ENCODE measurements at regions not wholly inside any gene's neighbourhood (a gene's known extent, or its start where the extent isn't known, plus 50 kb on each side); places are given as distances from the start of the nearest gene placed in this dataset.

DNA sequence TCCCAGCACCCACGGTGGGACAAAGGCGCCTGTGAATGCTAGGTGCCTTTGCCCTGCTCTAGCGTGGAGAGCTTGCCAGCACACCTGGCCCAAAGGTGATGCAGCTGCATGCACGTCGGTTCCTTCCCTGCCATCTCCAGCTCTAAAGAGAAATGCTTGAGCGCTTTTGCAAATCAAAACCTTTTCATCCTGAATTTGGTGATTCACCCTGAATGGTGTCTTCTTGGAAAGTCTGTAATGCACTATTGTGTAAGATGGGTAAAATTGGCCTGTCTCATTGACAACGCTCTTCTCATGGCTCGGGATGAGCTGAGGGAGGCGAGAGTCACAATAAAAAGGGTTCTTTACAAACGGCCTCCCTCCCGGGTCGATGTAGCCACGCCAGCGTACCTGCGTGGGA is 103.1 kb upstream of the ID4 start:
- no peak overlapping the region for H3K18ac ChIP-seq (ENCODE audit: low read depth, low read length)
- no peak overlapping the region for H3K4me3 ChIP-seq (ENCODE audit: insufficient read depth, low read depth, low read length)
- ChIA-PET CTCF (interaction anchor here (0.6 kb wide), 1 partner anchor 661 kb away, joined by 6 read pairs; no protein-coding TSS in a partner anchor), POLR2A (ENCODE audit: unreplicated experiment) (no interaction called here)
- no peak overlapping the region for H3K27ac ChIP-seq (ENCODE audit: insufficient read depth, low read length)
- H2AFZ ChIP-seq (replicated peaks; ENCODE audit: low read length, poor library complexity) = peak overlapping the region; percentile 34
- H2AK9ac ChIP-seq (replicated peaks; ENCODE audit: low read depth, low read length, poor library complexity) = peak overlapping the region; percentile 37
- H3K4ac ChIP-seq (ENCODE audit: low read depth, low read length) = peak overlapping the region; percentile 32
- H3K79me1 ChIP-seq (ENCODE audit: low read depth in 1 of 2, low read length in 2 of 2) = no peaks in the 10 kb centered on the region
- WGBS, 2 experiments (ENCODE audit: extremely low coverage in 2 of 2, insufficient read length in 1 of 2) = 83% methylated on average over 2 of the region's 15 CpGs; no CpG with 5 or more reads in 1 of the 2 experiments
- no TSS peak for BruUV-seq (replicated peaks)
- ATAC-seq (ENCODE audit: low read depth) (no peak), DNase-seq (no peak)
- in situ Hi-C loops (cut with MboI; ENCODE audit: low sequenced_read_pairs) (no loop called here), intact Hi-C loops (cut with micrococcal nuclease) (no loop called here), dilution Hi-C loops (cut with HindIII; ENCODE audit: low sequenced_read_pairs, unreplicated experiment) (no loop called here)
- H3K14ac ChIP-seq (replicated peaks; ENCODE audit: low read depth, low read length) = no peak overlapping the region
- H2BK20ac ChIP-seq (ENCODE audit: low read depth, low read length) = no peak overlapping the region
- H3K23ac ChIP-seq (ENCODE audit: low read depth, low read length) = no peak overlapping the region
- H3K9ac ChIP-seq (ENCODE audit: low read depth, low read length) = no peak overlapping the region
- no peak overlapping the region for H4K8ac ChIP-seq (ENCODE audit: low read depth in 2 of 2, low read length in 2 of 2)
- H4K91ac ChIP-seq (ENCODE audit: insufficient read depth, low read depth, low read length) = no peak overlapping the region
- no peak overlapping the region; the same call in 2 of the 3 replicates for H2BK15ac ChIP-seq (ENCODE audit: low read depth, low read length)
- no peak overlapping the region for H3K4me2 ChIP-seq (ENCODE audit: low read depth, low read length)
- H2BK5ac ChIP-seq (ENCODE audit: low read depth, low read length, poor library complexity, severe bottlenecking) = no peak overlapping the region
- no peak for TF ChIP-seq RAD21 (IDR thresholded peaks at IDR 0.05; ENCODE audit: low read length)
- TF ChIP-seq, protein P1, sequence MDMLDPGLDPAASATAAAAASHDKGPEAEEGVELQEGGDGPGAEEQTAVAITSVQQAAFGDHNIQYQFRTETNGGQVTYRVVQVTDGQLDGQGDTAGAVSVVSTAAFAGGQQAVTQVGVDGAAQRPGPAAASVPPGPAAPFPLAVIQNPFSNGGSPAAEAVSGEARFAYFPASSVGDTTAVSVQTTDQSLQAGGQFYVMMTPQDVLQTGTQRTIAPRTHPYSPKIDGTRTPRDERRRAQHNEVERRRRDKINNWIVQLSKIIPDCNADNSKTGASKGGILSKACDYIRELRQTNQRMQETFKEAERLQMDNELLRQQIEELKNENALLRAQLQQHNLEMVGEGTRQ (IDR thresholded peaks at IDR 0.05; ENCODE audit: low read depth, low read length) = no peak
- TF ChIP-seq CEBPB (IDR thresholded peaks at IDR 0.05; ENCODE audit: low read depth, low read length) = peak; percentile 37; the same call in 1 of the 2 replicates
- TF ChIP-seq, protein P2, sequence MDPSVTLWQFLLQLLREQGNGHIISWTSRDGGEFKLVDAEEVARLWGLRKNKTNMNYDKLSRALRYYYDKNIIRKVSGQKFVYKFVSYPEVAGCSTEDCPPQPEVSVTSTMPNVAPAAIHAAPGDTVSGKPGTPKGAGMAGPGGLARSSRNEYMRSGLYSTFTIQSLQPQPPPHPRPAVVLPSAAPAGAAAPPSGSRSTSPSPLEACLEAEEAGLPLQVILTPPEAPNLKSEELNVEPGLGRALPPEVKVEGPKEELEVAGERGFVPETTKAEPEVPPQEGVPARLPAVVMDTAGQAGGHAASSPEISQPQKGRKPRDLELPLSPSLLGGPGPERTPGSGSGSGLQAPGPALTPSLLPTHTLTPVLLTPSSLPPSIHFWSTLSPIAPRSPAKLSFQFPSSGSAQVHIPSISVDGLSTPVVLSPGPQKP (IDR thresholded peaks at IDR 0.05; ENCODE audit: borderline replicate concordance, low read depth, low read length) = no peak
- no peak for TF ChIP-seq BHLHE40 (IDR thresholded peaks at IDR 0.05; ENCODE audit: low read depth, low read length)
- no peak for TF ChIP-seq CHD1 (IDR thresholded peaks at IDR 0.05; ENCODE audit: low read depth, low read length)
- H2BK120ac ChIP-seq (ENCODE audit: low read depth, low read length) = no peak overlapping the region
- H2AK5ac ChIP-seq (ENCODE audit: low read depth, low read length) = 0 out of 2 replicates have a peak overlapping the region, but pooled peaks have one; percentile 25
- no peaks in the 10 kb centered on the region for H3K36me3 ChIP-seq (ENCODE audit: control insufficient read depth, insufficient read depth, low read length)
- H3K4me1 ChIP-seq (ENCODE audit: control insufficient read depth, insufficient read depth, low read length) = peaks cover 5% of the 10 kb centered on the region; the same call in 1 of the 2 replicates
- H3K27me3 ChIP-seq (ENCODE audit: control insufficient read depth, insufficient read depth, low read length) = no peaks in the 10 kb centered on the region
- no peaks in the 10 kb centered on the region for H4K20me1 ChIP-seq (ENCODE audit: insufficient read depth, low read length)
- H4K5ac ChIP-seq (ENCODE audit: low read depth, low read length) = no peak overlapping the region
- H3K9me3 ChIP-seq (ENCODE audit: control insufficient read depth, insufficient read depth, low read length) = peaks cover 3% of the 10 kb centered on the region; the same call in 1 of the 2 replicates
- H3K56ac ChIP-seq (ENCODE audit: extremely low read depth, insufficient read depth, low read length) = no peak overlapping the region
- no peaks in the 10 kb centered on the region for H3K9me1 ChIP-seq (ENCODE audit: insufficient read depth, low read length)

All from IMR-90 (cell line).